GM21529 (cell line): ENCODE measurements at regions not wholly inside any gene's neighbourhood (a gene's known extent, or its start where the extent isn't known, plus 50 kb on each side); places are given as distances from the start of the nearest gene placed in this dataset.
"Not testable (repeated sequence)": the region's sequence is repeated elsewhere in the genome, so short reads cannot be mapped to it uniquely, and the experiment has no call there.

Experiments
- ATAC-seq: cut with Tn5 transposase; IDR thresholded peaks from one replicate; pipeline ENCODE4 v1.9.1; 2021; ENCODE audit not compliant: unreplicated experiment

- no peak for ATAC-seq
Measured at GRCh38 chr6:74448850-74449249, 752.8 kb downstream of the CD109 start.

- ATAC-seq: peak; percentile 91
Measured at GRCh38 chr6:74447013-74447412, 751.0 kb downstream of the CD109 start.

- ATAC-seq: peak; percentile 61
Measured at GRCh38 chr6:74439123-74439811, 743.3 kb downstream of the CD109 start.

- ATAC-seq: not testable (repeated sequence)
Measured at GRCh38 chr6:74438395-74438794, 742.4 kb downstream of the CD109 start.

- ATAC-seq: no peak
Measured at GRCh38 chr6:74434171-74434570, 738.2 kb downstream of the CD109 start.

GRCh38 chr6:74431873-74432580 is 736.0 kb downstream of the CD109 start:
- ATAC-seq: no peak

GRCh38 chr6:74420221-74420620 is 724.2 kb downstream of the CD109 start:
- no peak for ATAC-seq

- ATAC-seq: no peak
Measured at GRCh38 chr6:74415056-74415455, 719.1 kb downstream of the CD109 start.

GRCh38 chr6:74410630-74411029 is 714.6 kb downstream of the CD109 start:
- ATAC-seq: no peak

- ATAC-seq: peak; percentile 86
Measured at GRCh38 chr6:74409447-74409846, 713.4 kb downstream of the CD109 start.

- ATAC-seq: no peak
Measured at GRCh38 chr6:74408844-74409243, 712.8 kb downstream of the CD109 start.

GRCh38 chr6:74404366-74404765 is 708.4 kb downstream of the CD109 start:
- ATAC-seq: no peak

GRCh38 chr6:74402781-74403180 is 706.8 kb downstream of the CD109 start:
- ATAC-seq: no peak

- not testable (repeated sequence) for ATAC-seq
Measured at GRCh38 chr6:74378437-74378836, 682.4 kb downstream of the CD109 start.

GRCh38 chr6:74369556-74369993 is 673.6 kb downstream of the CD109 start:
- ATAC-seq: no peak

GRCh38 chr6:74368746-74369145 is 672.7 kb downstream of the CD109 start:
- no peak for ATAC-seq

- ATAC-seq: no peak
Measured at GRCh38 chr6:74366634-74367033, 670.6 kb downstream of the CD109 start.

- no peak for ATAC-seq
Measured at GRCh38 chr6:74362391-74362790, 666.4 kb downstream of the CD109 start.

- no peak for ATAC-seq
Measured at GRCh38 chr6:74357321-74357720, 661.3 kb downstream of the CD109 start.

GRCh38 chr6:74356391-74356790 is 660.4 kb downstream of the CD109 start:
- ATAC-seq: no peak

GRCh38 chr6:74346936-74347535 is 651.0 kb downstream of the CD109 start:
- no peak for ATAC-seq

- ATAC-seq: no peak
Measured at GRCh38 chr6:74343804-74344203, 647.8 kb downstream of the CD109 start.
